ENCODE measurements at regions not wholly inside any gene's neighbourhood (a gene's known extent, or its start where the extent isn't known, plus 50 kb on each side); places are given as distances from the start of the nearest gene placed in this dataset.

- TF ChIP-seq CTCF (IDR thresholded peaks at IDR 0.05) (no peak), POLR2A (IDR thresholded peaks at IDR 0.05) (no peak)
Observed at GRCh38 chr22:48169227-48169626, 1406.8 kb downstream of the TBC1D22A start.

Measured in heart left ventricle (tissue), 13 donors.